Transverse colon (tissue), 4 donors: ENCODE measurements at regions not wholly inside any gene's neighbourhood (a gene's known extent, or its start where the extent isn't known, plus 50 kb on each side); places are given as distances from the start of the nearest gene placed in this dataset.

Experiments
- EP300 ChIP-seq: sonication (generic); formaldehyde crosslinking; IDR thresholded peaks from one replicate; pipeline ENCODE4 v1.6.1; 2017; ENCODE audit warnings: antibody characterized with exemption, low read depth
- POLR2A ChIP-seq: fragments of 450-650 bp; IDR thresholded peaks from one replicate; pipeline ENCODE4 v1.6.1; 2016; ENCODE audit warnings: antibody characterized with exemption, mild to moderate bottlenecking, moderate library complexity
- POLR2AphosphoS5 ChIP-seq, 3 donors: sonication (generic); formaldehyde crosslinking; IDR thresholded peaks; one replicate each; pipeline ENCODE4 v1.6.1; 2016; ENCODE audit warnings: antibody characterized with exemption in 3 of 3
- TF ChIP-seq, protein P1 (sequence below), 5 experiments: fragments of 200-600 bp in 3 of 5; fragments of 450-650 bp in 2 of 5; sonication (generic) in 3 of 5; IDR thresholded peaks; 1 replicate in 2 of 5; 2 replicates in 3 of 5; pipeline ENCODE4 v1.5.1; 2016 to 2017; ENCODE audit warnings: antibody characterized with exemption in 5 of 5, inconsistent platforms in 3 of 5, mild to moderate bottlenecking in 2 of 5, moderate library complexity in 1 of 5

DNA sequence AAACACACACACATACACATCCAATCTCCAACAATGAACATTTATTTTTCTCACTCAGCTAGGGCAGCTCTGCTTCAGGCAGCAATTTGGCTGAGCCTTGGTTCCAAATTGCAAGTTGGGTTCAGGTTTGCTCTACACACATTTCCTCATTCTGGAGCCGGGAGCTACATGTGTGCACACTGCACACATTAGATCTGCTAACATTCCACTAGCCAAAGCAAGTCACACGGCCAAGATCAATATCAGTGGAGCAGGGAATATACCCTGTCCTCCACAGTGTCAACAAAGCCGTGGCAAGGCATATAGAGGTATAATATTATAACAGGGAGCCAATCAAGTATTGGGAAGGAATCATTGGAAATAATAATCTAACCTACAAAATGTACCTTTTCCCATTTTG is 57.5 kb upstream of the PPP1R3C start:
- TF ChIP-seq, protein P1, sequence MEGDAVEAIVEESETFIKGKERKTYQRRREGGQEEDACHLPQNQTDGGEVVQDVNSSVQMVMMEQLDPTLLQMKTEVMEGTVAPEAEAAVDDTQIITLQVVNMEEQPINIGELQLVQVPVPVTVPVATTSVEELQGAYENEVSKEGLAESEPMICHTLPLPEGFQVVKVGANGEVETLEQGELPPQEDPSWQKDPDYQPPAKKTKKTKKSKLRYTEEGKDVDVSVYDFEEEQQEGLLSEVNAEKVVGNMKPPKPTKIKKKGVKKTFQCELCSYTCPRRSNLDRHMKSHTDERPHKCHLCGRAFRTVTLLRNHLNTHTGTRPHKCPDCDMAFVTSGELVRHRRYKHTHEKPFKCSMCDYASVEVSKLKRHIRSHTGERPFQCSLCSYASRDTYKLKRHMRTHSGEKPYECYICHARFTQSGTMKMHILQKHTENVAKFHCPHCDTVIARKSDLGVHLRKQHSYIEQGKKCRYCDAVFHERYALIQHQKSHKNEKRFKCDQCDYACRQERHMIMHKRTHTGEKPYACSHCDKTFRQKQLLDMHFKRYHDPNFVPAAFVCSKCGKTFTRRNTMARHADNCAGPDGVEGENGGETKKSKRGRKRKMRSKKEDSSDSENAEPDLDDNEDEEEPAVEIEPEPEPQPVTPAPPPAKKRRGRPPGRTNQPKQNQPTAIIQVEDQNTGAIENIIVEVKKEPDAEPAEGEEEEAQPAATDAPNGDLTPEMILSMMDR (IDR thresholded peaks at IDR 0.05): no peak
- TF ChIP-seq POLR2AphosphoS5 (IDR thresholded peaks at IDR 0.05) (no peak), POLR2A (no peak), EP300 (no peak)
